ENCODE measurements at regions not wholly inside any gene's neighbourhood (a gene's known extent, or its start where the extent isn't known, plus 50 kb on each side); places are given as distances from the start of the nearest gene placed in this dataset.
A peak's percentile ranks its signal among the peaks of the same experiment; 100 is the strongest.

DNA sequence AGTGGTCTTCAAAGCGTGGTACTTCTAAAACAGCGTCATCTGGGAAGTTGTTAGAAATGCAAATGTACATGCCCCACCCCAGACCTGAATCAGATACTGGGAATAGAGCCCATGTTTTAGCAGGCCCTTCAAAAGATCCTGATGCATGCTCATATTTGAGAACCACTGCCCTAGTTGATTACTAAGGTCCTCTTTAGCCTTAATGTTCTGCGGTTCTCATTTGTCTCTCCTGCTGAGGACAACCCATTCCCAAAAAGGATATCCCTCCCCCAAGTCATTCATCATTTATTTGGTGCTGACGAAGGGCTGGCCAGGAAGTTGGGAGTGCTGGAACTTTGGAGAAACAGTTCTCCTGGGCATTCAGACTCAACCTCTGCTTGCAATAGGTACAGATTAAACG, 92.4 kb upstream of the RALGPS2 start:
- Histone ChIP-seq H3K4me3 (no peak overlapping the region), H3K27ac (peak overlapping the region in 6 of 21 experiments; percentile 6 to 61 (median 19))

- H3K27ac ChIP-seq: peak overlapping the region in 7 of 21 experiments; percentile 6 to 61 (median 19)
Measured at GRCh38 chr1:178633056-178633455, 92.0 kb upstream of the RALGPS2 start.

GRCh38 chr1:178634445-178634844, 90.6 kb upstream of the RALGPS2 start:
- H3K4me3 ChIP-seq: no peak overlapping the region
- peak overlapping the region in 1 of 21 experiments; percentile 52 for H3K27ac ChIP-seq

More at GRCh38 chr1:178633056-178633455, 92.0 kb upstream of the RALGPS2 start:
- H3K4me3 ChIP-seq: no peak overlapping the region

- H3K27ac ChIP-seq: no peak overlapping the region
- no peak overlapping the region for H3K4me3 ChIP-seq
Measured at GRCh38 chr1:178637841-178638240, 87.2 kb upstream of the RALGPS2 start.

GRCh38 chr1:178639326-178639725, 85.7 kb upstream of the RALGPS2 start:
- Histone ChIP-seq H3K4me3 (no peak overlapping the region), H3K27ac (no peak overlapping the region)

- Histone ChIP-seq H3K27ac (no peak overlapping the region), H3K4me3 (no peak overlapping the region)
Measured at GRCh38 chr1:178642282-178642681, 82.8 kb upstream of the RALGPS2 start.

- Histone ChIP-seq H3K4me3 (no peak overlapping the region), H3K27ac (no peak overlapping the region)
Measured at GRCh38 chr1:178643349-178643748, 81.7 kb upstream of the RALGPS2 start.

GRCh38 chr1:178643831-178644230, 81.2 kb upstream of the RALGPS2 start:
- H3K27ac ChIP-seq: no peak overlapping the region
- no peak overlapping the region for H3K4me3 ChIP-seq

- no peak overlapping the region for H3K4me3 ChIP-seq
- no peak overlapping the region for H3K27ac ChIP-seq
Measured at GRCh38 chr1:178644308-178645120, 80.5 kb upstream of the RALGPS2 start.

DNA sequence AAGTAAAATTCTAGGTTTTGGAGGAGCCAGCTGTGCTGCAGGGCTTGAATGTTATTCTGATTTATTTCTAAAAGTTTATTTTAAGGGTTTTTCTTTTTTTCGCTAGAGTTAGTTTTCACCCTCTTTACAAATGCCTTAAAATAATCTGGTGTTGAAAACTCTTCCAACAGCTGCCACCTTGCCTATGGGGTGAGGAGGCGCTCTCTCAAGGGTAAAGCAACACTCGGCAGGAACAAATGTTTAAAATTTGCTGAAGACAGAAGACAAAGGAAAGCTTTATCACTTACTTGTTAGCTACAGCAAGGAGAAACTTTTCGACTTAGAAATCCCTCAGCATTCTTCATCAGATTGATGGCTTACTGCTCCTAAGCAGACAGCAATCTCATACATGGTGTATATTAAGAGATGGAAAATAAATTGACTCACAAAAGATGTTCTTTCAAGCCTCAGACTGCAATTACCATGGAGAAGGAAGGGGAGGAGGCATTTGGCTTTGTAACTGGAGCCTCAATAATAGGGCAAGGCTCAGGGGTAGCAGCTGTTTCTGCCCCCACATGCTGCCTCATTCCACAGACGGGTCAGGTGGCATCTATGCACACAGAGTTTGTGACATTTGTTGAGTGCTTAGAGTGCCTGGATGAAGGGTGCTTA, 79.8 kb upstream of the RALGPS2 start:
- H3K27ac ChIP-seq: peak overlapping the region in 1 of 21 experiments; percentile 59

DNA sequence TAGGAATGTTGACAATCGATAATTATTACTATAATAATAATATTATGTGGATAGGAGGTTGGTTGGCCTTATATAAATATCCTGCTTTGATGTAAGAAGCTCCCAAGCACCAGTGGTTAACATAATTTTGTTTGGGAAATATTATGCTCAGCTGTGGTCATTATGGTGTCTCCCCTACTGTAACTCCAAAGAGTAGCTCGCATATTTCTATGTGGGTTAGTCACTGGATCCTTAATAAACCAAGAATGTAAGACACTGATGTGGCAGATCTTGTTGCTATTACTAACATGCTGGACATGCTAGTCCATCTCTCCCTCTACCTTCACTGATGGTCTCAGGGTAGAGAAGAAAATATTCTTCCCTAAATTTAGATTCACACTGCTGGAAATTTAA, 79.2 kb upstream of the RALGPS2 start:
- H3K4me3 ChIP-seq: no peak overlapping the region
- peak overlapping the region in 1 of 21 experiments; percentile 59 for H3K27ac ChIP-seq

More for the DNA sequence above, 79.8 kb upstream of the RALGPS2 start:
- no peak overlapping the region for H3K4me3 ChIP-seq

- Histone ChIP-seq H3K27ac (no peak overlapping the region), H3K4me3 (no peak overlapping the region)
Measured at GRCh38 chr1:178646821-178647220, 78.2 kb upstream of the RALGPS2 start.

DNA sequence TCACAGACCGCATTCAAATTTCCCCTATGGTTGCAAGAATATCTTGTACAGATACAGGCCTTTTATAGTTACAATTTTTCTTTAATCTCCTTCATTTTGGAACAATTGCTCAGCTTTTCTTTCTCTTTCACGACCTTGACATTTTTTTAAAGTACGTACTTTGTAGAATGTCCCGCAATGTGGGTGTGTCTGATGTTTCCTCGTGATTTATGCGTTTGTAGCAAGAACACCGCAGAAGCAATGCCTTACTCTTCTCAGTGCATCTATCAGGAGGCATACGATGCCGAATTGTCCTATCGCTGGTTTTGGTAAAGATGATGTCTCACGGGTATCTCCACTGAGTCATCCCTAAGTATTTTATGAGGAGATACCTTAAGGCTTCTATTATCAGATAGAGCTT, 76.9 kb upstream of the RALGPS2 start:
- H3K27ac ChIP-seq: no peak overlapping the region
- H3K4me3 ChIP-seq: no peak overlapping the region

DNA sequence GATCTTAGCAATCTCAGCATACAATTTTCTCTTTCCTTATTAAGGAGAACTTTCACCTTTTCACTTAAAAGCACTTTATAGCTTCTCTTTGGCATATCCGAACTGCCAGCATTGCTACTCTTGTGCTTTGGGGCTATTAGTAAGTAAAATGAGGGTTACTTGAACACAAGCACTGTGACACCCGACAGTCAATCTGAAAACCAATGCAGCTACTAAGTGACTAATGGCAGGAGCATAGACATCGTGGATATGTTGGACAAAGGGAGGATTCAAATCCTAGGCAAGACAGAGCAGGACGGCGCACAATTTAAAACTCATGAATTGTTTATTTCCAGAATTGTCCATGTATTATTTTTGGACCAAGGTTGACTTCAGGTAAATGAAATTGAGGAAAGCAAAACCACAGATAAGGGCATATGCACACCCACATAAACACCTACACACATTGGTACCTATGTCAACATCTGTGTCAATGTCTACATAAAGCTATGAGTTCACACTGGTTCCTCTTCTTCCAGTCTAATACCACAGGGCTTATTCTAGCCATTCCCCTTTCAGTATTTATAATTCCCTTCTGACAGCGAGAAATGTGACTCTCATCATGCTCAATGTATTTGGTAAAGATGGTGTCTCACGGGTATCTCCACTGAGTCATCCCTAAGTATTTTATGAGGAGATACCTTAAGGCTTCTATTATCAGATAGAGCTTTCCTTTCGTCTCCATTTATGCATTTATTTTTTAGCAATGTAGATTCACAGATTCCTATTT, 75.3 kb upstream of the RALGPS2 start:
- Histone ChIP-seq H3K4me3 (no peak overlapping the region), H3K27ac (no peak overlapping the region)

DNA sequence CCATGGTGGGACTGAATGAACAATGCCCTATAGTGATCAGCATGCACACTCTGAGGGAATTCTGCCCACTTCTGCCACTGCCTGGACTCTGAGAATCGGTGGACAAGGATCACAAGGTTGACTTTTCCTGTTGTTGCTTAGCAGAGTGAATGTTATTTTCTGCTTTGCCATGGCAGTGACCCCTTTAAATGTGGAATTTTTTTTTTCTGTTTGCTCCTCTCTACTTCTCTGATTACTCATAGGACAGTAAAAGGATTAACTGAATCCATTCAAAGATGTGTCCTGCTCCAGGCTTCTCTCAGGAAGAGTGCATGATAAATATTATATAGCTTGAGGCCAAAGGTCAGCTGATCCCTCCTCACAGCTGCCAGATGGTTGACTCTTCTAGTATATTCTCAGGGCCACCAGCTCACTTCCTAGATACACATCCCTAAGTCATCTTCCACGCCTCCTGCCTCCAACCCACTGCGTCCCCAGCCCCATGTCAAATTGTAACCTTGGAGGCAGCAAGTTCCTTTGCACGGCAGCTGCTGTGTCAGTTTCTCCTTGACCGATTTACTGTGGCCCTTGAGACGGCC, 74.0 kb upstream of the RALGPS2 start:
- H3K27ac ChIP-seq: no peak overlapping the region
- no peak overlapping the region for H3K4me3 ChIP-seq

DNA sequence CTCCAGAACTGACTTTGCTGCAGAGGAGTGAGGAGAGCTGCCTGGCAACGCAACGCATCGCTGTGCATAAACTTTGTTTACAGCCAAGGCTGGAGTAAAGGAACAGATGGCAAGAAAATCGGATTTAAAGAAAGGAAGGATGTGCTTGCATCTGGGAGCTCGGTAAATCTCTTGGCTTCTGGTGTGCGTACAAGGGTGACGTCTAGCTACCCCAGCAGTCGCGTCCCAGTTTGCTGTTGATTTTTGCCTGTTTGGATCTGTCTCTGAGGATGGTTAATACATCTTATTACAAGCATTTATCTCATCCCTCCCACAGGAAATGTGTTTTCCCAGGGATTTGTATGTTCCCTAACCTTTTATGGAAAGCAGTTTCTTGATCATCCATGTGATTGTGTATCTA, 73.3 kb upstream of the RALGPS2 start:
- Histone ChIP-seq H3K4me3 (no peak overlapping the region), H3K27ac (no peak overlapping the region)

- Histone ChIP-seq H3K27ac (peak overlapping the region in 1 of 21 experiments; percentile 26), H3K4me3 (no peak overlapping the region)
Measured at GRCh38 chr1:178652506-178653490, 72.2 kb upstream of the RALGPS2 start.

DNA sequence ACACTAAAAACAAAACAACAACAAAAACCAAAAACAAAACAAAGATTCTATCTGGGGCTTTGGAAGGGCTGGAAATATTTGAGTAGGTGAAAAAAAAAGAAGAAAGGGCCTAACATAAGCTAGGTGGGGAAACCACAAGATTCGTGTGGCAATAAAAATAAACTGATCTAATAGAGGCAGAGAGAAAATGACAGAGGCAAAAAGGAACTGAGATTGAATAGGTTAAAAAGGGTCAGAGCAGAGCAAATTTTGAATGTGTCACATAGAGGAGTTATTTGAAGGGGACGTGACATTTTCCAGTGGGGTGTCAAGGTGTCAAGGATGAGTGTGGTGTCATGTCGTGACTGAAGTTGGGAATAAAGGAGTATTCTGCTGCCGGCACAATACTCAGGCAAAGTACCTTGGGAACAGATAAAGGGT, 65.2 kb upstream of the RALGPS2 start:
- Histone ChIP-seq H3K4me3 (no peak overlapping the region), H3K27ac (no peak overlapping the region)

DNA sequence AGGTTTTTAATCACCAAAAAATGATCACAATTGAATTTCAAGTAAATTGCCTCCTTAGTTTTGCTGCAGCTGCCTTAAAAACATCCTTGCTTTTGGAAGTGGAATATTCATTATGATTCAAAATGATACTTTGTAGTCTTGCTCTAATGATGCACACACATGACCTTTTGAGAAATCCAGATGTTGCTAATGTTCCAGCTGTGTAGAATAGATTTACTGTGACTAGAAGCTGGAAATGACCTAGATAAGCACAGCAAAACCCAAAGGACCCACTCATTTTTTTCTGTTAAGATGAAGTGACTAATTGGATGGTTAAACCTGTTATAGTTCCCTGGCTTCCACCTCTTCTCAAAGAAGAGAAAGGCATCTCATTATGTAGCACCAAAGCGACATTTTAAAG, 64.6 kb upstream of the RALGPS2 start:
- Histone ChIP-seq H3K27ac (no peak overlapping the region), H3K4me3 (no peak overlapping the region)
